Muscle layer of duodenum (tissue), 2 donors: ENCODE measurements at regions not wholly inside any gene's neighbourhood (a gene's known extent, or its start where the extent isn't known, plus 50 kb on each side); places are given as distances from the start of the nearest gene placed in this dataset.
"Not testable (repeated sequence)": the region's sequence is repeated elsewhere in the genome, so short reads cannot be mapped to it uniquely, and the experiment has no call there.

Experiments used
- H3K27ac ChIP-seq: one replicate; pipeline ENCODE4 v1.7.0; 2013; ENCODE audit warnings: mild to moderate bottlenecking, low read length
- H3K27me3 ChIP-seq: one replicate; pipeline ENCODE4 v1.7.0; 2013; ENCODE audit warnings: low read depth, mild to moderate bottlenecking, control low read depth, low read length
- H3K36me3 ChIP-seq, 2 donors: one replicate each; pipeline ENCODE4 v1.7.0; 2013; ENCODE audit warnings: low read length in 2 of 2, control low read depth in 1 of 2, mild to moderate bottlenecking in 1 of 2; ENCODE audit not compliant: insufficient read depth in 2 of 2, control insufficient read depth in 1 of 2
- H3K4me1 ChIP-seq, 2 donors: one replicate each; pipeline ENCODE4 v1.7.0; 2013; ENCODE audit warnings: low read length in 2 of 2, mild to moderate bottlenecking in 2 of 2, control low read depth in 1 of 2, moderate library complexity in 1 of 2; ENCODE audit not compliant: insufficient read depth in 2 of 2, control insufficient read depth in 1 of 2
- H3K4me3 ChIP-seq, 2 donors: one replicate each; pipeline ENCODE4 v1.7.0; 2013; ENCODE audit warnings: low read length in 2 of 2, low read depth in 1 of 2, mild to moderate bottlenecking in 1 of 2
- H3K9me3 ChIP-seq, 2 donors: one replicate each; pipeline ENCODE4 v1.7.0; 2013; ENCODE audit warnings: low read length in 2 of 2, control low read depth in 1 of 2, mild to moderate bottlenecking in 1 of 2; ENCODE audit not compliant: control insufficient read depth in 1 of 2
- donor health status: healthy.

- H3K4me3 ChIP-seq: no peak overlapping the region
- H3K27ac ChIP-seq: no peak overlapping the region
- no peaks in the 10 kb centered on the region for H3K4me1 ChIP-seq
- H3K27me3 ChIP-seq: no peaks in the 10 kb centered on the region
- peaks cover 0 to 3% of the 10 kb centered on the region in 2 donors for H3K9me3 ChIP-seq
- no peaks in the 10 kb centered on the region for H3K36me3 ChIP-seq
These were observed 110.5 kb upstream of the ZSWIM2 start for GRCh38 chr2:186959486-186959885.

DNA sequence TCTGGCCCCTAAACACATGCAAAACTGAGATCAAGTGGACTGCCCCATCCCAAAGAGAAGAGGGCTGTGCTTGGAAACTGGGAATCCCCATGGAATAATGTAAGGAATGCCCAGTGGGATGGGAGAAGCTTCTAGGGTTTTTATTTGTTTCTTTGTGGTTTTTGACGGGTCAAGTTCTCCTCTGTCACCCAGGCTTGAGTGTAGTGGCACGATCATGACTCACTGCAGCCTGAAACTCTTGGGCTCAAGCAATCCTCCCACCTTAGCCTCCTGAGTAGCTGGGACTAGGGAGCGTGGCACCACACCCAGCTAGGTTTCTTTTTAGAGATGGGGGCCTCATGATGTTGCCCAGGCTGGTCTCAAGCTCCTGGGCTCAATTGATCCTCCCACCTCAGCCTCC lies 101.7 kb upstream of the ZSWIM2 start:
- Histone ChIP-seq H3K4me1 (no peaks in the 10 kb centered on the region), H3K4me3 (no peak overlapping the region), H3K9me3 (no peaks in the 10 kb centered on the region), H3K36me3 (no peaks in the 10 kb centered on the region), H3K27me3 (no peaks in the 10 kb centered on the region), H3K27ac (no peak overlapping the region)

GRCh38 chr2:186949726-186950256 lies 100.8 kb upstream of the ZSWIM2 start:
- Histone ChIP-seq H3K4me3 (no peak overlapping the region), H3K36me3 (no peaks in the 10 kb centered on the region), H3K4me1 (no peaks in the 10 kb centered on the region), H3K9me3 (no peaks in the 10 kb centered on the region), H3K27me3 (no peaks in the 10 kb centered on the region), H3K27ac (no peak overlapping the region)

- no peaks in the 10 kb centered on the region for H3K9me3 ChIP-seq
- no peaks in the 10 kb centered on the region for H3K4me1 ChIP-seq
- no peak overlapping the region for H3K4me3 ChIP-seq
These were observed 98.5 kb upstream of the ZSWIM2 start for GRCh38 chr2:186947516-186947915.

GRCh38 chr2:186946896-186947467 lies 98.0 kb upstream of the ZSWIM2 start:
- Histone ChIP-seq H3K4me3 (no peak overlapping the region), H3K36me3 (no peaks in the 10 kb centered on the region), H3K4me1 (no peaks in the 10 kb centered on the region), H3K27me3 (no peaks in the 10 kb centered on the region), H3K27ac (no peak overlapping the region), H3K9me3 (no peaks in the 10 kb centered on the region)

More at GRCh38 chr2:186947516-186947915, 98.5 kb upstream of the ZSWIM2 start:
- H3K27ac ChIP-seq: no peak overlapping the region
- no peaks in the 10 kb centered on the region for H3K36me3 ChIP-seq
- no peaks in the 10 kb centered on the region for H3K27me3 ChIP-seq

DNA sequence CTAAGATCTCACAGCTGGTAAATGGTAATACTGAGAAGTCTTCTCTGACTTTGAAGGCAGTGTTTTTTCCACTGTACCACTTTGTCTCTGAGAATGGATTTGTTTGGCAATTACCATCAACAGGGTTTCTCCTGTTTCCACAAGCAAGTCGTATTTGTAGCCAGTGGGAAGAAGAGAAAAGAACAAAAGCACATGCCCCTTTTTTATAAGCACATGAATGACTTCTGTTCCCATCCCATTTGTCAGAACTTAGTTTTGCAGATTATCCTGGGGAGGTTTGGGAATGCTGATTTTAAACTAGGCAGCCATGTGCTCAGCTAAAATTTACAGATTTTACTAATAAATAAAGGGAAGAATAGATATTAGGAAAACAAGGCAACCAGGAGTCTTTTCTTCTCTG lies 92.9 kb upstream of the ZSWIM2 start:
- Histone ChIP-seq H3K36me3 (no peaks in the 10 kb centered on the region), H3K9me3 (no peaks in the 10 kb centered on the region), H3K27ac (no peak overlapping the region), H3K4me3 (no peak overlapping the region), H3K4me1 (no peaks in the 10 kb centered on the region), H3K27me3 (no peaks in the 10 kb centered on the region)

GRCh38 chr2:186940463-186940862 lies 91.5 kb upstream of the ZSWIM2 start:
- no peaks in the 10 kb centered on the region for H3K36me3 ChIP-seq
- H3K9me3 ChIP-seq: no peaks in the 10 kb centered on the region
- H3K4me1 ChIP-seq: no peaks in the 10 kb centered on the region
- H3K27me3 ChIP-seq: no peaks in the 10 kb centered on the region
- H3K27ac ChIP-seq: no peak overlapping the region
- H3K4me3 ChIP-seq: no peak overlapping the region

- Histone ChIP-seq H3K4me3 (no peak overlapping the region), H3K36me3 (no peaks in the 10 kb centered on the region), H3K27ac (no peak overlapping the region), H3K9me3 (no peaks in the 10 kb centered on the region), H3K27me3 (no peaks in the 10 kb centered on the region), H3K4me1 (no peaks in the 10 kb centered on the region)
These were observed 85.5 kb upstream of the ZSWIM2 start for GRCh38 chr2:186934420-186934819.

DNA sequence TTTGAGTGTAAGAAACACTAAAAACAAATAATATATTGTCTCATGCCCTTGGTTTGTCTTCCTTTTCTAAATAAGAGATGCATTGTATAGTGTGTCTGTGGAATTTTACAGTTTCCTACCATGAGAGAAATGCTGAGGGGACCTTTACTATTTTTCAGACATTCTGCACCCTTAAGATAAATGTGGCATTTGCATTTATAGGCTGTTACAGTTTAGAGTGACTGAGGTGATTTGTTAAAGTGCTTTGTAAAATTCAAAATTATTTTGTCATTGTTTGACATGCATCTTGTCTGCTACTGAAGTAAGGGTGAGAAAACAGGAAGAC lies 78.9 kb upstream of the ZSWIM2 start:
- H3K4me1 ChIP-seq: no peaks in the 10 kb centered on the region
- no peaks in the 10 kb centered on the region for H3K9me3 ChIP-seq
- H3K4me3 ChIP-seq: no peak overlapping the region
- H3K36me3 ChIP-seq: no peaks in the 10 kb centered on the region
- no peaks in the 10 kb centered on the region for H3K27me3 ChIP-seq
- no peak overlapping the region for H3K27ac ChIP-seq

DNA sequence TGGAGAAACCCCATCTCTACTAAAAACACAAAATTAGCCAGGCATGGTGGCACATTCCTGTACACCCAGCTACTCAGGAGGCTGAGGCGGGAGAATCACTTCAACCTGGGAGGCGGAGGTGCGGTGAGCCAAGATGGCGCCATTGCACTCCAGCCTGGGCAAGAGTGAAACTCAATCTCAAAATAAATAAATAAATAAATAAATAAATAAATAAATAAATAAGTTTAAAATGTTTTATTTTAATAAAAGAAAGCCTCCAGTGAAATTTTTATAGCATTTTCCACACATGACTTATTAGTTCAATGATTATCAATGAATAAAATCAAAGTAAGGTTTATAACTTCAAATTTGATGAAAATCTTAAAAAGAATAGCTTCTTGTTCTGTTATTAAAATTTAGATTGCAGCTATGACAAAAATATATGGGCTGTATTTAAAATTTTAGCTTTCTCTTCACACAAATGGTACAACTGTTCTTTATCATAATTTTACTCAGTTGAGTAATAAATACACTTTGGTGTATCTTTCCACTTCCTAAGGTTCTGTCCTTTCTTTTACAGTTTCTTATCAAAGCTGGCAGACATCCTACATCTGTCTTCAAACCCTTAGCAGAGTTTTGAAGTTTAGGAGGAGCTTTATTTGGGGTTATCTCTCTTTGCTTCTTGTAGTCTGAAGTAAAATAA lies 78.4 kb upstream of the ZSWIM2 start:
- Histone ChIP-seq H3K9me3 (no peaks in the 10 kb centered on the region), H3K4me1 (no peaks in the 10 kb centered on the region), H3K4me3 (no peak overlapping the region), H3K27ac (no peak overlapping the region), H3K27me3 (no peaks in the 10 kb centered on the region), H3K36me3 (no peaks in the 10 kb centered on the region)

DNA sequence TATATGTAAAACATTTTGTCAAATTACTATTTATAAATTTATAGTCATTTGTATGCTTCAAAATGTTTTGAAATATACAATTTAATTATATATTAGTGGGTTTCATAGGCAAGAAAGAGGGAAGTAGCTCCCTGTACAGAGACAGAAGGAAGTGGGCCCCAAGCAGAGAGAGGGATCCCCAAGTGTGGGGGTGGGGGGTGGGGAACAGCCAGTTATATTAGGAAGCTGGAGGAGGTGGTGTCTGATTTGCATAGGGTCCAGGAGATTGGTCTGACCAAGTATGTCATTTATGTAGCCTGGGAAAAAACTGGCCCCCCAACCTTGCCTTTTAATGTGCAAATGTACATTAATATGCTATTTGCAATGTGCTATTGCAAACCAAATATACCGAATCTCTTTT lies 76.5 kb upstream of the ZSWIM2 start:
- H3K4me3 ChIP-seq: no peak overlapping the region
- no peaks in the 10 kb centered on the region for H3K27me3 ChIP-seq
- H3K27ac ChIP-seq: no peak overlapping the region
- H3K36me3 ChIP-seq: no peaks in the 10 kb centered on the region
- H3K4me1 ChIP-seq: no peaks in the 10 kb centered on the region
- H3K9me3 ChIP-seq: no peaks in the 10 kb centered on the region

GRCh38 chr2:186922316-186922715 lies 73.3 kb upstream of the ZSWIM2 start:
- not testable (repeated sequence) for H3K27ac ChIP-seq, H3K4me3 ChIP-seq, H3K27me3 ChIP-seq, H3K36me3 ChIP-seq, H3K9me3 ChIP-seq
- peaks cover 0 to 13% of the 10 kb centered on the region in 2 donors for H3K4me1 ChIP-seq
